Omental fat pad (tissue), 3 donors: ENCODE measurements at regions not wholly inside any gene's neighbourhood (a gene's known extent, or its start where the extent isn't known, plus 50 kb on each side); places are given as distances from the start of the nearest gene placed in this dataset.

Experiments
- ATAC-seq: fragments of 150-250 bp; one replicate; pipeline ENCODE4 v1.9.1; 2016; ENCODE audit warnings: mild to moderate bottlenecking, moderate library complexity; ENCODE audit not compliant: low FRiP score
- DNase-seq: peaks from one replicate; pipeline ENCODE4 v3.0.0-alpha.2; 2019; ENCODE audit warnings: low spot score
- TF ChIP-seq, protein P1 (sequence below), 3 donors: fragments of 450-650 bp; IDR thresholded peaks; one replicate each; pipeline ENCODE4 v1.5.1; 2016 to 2017; ENCODE audit warnings: antibody characterized with exemption in 3 of 3, mild to moderate bottlenecking in 3 of 3, moderate library complexity in 2 of 3

DNA sequence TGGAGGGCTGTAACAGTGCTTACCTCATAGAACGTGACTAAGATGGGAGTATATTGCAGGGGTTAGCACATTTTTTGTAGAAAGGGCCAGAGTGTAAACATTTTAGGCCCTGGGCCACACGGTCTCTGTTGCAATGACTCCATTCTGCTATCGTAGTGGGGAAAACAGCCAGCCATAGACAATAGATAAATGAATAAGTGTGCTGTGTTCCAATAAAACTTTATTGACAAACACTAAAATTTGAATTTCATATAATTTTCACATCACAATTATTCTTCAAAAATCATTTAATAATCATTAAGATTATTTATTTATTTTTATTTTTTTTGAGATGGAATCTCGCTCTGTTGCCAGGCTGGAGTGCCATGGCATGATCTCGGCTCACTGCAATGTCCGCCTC is 478.6 kb downstream of the SHQ1 start:
- no peak for DNase-seq

DNA sequence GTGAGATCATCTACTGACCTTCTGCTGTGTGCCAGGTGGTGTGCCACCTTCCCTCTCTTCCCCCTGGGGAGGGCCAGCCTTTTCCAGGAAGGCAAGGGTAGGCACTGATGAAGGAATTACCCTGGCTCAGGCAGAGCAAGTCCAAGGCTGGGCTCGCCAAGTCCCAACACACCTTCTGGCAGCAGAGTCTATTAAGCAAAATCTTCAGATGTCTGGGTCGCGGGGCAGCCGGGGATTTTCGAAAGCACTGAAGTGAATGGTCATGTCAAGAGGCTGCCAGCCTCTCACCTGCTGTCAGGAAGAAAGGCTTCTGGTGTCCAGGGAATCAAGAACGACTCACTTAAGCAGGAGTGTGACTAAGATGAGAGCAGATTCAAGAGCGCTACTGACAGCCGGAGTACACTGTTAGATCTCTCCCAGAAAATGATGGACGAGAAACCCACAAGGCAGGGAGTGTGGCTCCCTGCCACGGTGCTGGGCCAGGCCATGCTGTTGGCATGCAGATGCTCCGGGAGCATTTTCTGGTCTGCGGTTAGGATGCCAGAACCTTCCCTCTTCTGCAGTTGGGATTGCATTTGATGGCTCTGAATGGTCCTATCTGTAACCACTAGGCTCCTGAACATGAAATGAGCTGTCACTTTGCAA is 479.8 kb downstream of the SHQ1 start:
- ATAC-seq = no peak
- DNase-seq = no peak
- TF ChIP-seq, protein P1, sequence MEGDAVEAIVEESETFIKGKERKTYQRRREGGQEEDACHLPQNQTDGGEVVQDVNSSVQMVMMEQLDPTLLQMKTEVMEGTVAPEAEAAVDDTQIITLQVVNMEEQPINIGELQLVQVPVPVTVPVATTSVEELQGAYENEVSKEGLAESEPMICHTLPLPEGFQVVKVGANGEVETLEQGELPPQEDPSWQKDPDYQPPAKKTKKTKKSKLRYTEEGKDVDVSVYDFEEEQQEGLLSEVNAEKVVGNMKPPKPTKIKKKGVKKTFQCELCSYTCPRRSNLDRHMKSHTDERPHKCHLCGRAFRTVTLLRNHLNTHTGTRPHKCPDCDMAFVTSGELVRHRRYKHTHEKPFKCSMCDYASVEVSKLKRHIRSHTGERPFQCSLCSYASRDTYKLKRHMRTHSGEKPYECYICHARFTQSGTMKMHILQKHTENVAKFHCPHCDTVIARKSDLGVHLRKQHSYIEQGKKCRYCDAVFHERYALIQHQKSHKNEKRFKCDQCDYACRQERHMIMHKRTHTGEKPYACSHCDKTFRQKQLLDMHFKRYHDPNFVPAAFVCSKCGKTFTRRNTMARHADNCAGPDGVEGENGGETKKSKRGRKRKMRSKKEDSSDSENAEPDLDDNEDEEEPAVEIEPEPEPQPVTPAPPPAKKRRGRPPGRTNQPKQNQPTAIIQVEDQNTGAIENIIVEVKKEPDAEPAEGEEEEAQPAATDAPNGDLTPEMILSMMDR (IDR thresholded peaks at IDR 0.05) = no peak

More for the DNA sequence above, 478.6 kb downstream of the SHQ1 start:
- no peak for ATAC-seq
- TF ChIP-seq, protein P1 (IDR thresholded peaks at IDR 0.05) = no peak

DNA sequence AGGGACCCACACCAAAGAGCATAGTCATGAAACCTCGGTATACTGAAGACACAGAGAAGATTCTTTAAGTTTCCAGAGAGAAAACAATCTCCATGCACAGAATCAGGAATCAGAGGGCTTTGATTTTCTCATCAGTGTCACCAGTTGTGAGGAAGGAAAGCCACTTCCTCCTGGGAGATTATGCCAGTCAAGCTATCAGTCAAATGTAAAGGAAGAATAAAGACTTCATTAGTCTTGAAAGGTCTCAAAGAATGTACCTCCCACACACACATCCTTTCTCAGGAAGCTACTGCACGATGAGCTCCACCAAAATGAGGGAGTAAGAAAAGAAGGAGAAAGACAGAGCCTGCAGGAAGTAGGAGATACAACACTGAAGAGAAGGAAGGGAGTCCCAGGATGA is 486.3 kb downstream of the SHQ1 start:
- DNase-seq (no peak), ATAC-seq (no peak)
- TF ChIP-seq, protein P1 (IDR thresholded peaks at IDR 0.05) = no peak

DNA sequence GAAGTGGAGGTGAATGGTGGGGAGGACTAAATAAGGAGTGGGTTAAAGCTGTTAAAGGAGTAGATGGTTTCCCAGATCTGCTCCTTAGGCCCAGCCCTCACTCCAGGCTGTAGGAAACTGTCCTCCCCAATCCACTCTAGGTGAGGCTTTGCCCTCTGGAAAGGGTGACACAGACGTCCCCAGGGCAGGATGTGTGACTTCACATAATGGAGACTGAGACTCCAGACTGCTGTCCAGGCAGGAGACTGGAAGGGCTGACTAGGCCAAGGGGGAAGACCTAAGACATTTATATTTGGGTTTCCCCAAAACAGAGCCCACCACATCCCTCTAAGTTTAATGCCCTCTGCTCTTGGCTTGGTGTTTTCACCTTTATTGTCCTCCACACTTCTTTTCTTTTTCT is 488.5 kb downstream of the SHQ1 start:
- no peak for DNase-seq
- ATAC-seq = no peak
- TF ChIP-seq, protein P1 (IDR thresholded peaks at IDR 0.05) = no peak

DNA sequence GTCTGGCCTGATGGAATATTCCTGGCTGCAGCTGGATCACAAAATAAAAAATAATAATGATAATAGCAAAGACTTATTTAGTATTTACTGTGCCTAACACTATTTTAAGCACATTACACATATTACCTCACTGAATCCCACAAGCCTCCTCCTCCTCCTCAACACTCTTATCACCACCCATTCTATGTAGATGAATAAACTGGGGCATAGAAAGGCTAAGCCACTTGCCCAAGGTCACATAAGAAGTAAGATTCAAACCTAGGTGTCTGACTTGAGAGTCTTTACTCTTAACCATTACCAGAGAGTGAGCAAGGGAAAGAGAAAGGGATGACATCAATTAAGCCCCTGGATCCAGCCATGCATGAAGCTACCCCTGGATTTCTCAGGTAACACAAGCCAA is 493.1 kb downstream of the SHQ1 start:
- DNase-seq = no peak
- ATAC-seq = no peak
- TF ChIP-seq, protein P1 (IDR thresholded peaks at IDR 0.05) = no peak

DNA sequence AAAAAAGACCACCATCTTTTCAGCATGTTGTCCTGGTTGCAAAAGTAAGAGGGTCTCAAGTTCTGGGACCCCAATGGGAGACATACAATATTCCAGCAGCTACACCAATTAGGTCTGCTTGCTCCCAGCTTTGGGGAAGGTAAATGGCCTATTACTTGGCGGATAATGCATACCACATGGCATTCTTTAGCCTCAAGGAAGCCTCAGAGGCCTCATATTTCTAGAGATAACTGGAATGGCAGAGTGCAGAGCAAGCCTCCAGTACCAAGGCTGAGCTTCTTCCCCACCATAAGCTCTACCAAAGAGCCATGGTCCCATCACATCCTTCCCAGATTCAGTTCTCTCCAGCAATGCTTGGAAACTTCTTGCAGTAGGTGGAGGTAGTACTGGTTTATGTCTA is 493.8 kb downstream of the SHQ1 start:
- DNase-seq (no peak), ATAC-seq (no peak)
- TF ChIP-seq, protein P1 (IDR thresholded peaks at IDR 0.05) = no peak
